ENCODE measurements at regions not wholly inside any gene's neighbourhood (a gene's known extent, or its start where the extent isn't known, plus 50 kb on each side); places are given as distances from the start of the nearest gene placed in this dataset.

DNA sequence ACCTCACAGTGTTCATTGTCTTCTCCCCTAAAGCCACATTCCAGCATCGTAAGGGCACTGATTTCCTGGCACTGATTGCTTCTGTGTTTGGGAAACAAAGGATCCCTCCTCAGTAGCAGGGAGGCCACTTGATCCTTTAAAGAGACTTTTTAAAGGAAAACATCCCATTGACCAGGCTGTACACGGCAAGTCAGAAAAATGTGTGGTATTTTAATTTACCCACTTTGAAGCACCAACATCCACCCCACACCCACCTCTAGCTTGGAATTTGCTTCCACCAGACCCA is 364.9 kb downstream of the SHANK2 start:
- H3K27me3 ChIP-seq (ENCODE audit: low read length) = no peaks in the 10 kb centered on the region
- H3K36me3 ChIP-seq (ENCODE audit: low read length) = no peaks in the 10 kb centered on the region
- H2AFZ ChIP-seq (ENCODE audit: low read depth, low read length, severe bottlenecking) = no peak overlapping the region
- no peaks in the 10 kb centered on the region for H3K79me2 ChIP-seq (ENCODE audit: insufficient read depth, low read length)
- TF ChIP-seq EZH2phosphoT487 (conservative IDR thresholded peaks at IDR 0.05; ENCODE audit: low read length) (no peak), CTCF (IDR thresholded peaks at IDR 0.05; ENCODE audit: insufficient read depth, low read length, poor library complexity, severe bottlenecking) (no peak)
- H3K9me2 ChIP-seq (replicated peaks; ENCODE audit: insufficient read depth, low read length) = no peaks in the 10 kb centered on the region
- H3K9me3 ChIP-seq (ENCODE audit: insufficient read depth, low read length) = no peaks in the 10 kb centered on the region
- H3K27ac ChIP-seq (ENCODE audit: low read depth, low read length) = no peak overlapping the region
- H4K20me1 ChIP-seq (ENCODE audit: low read depth, low read length) = no peaks in the 10 kb centered on the region
- no peak overlapping the region for H3K9ac ChIP-seq (ENCODE audit: low read length)
- no peak overlapping the region for H3K4me2 ChIP-seq (ENCODE audit: low read depth, low read length, poor library complexity, severe bottlenecking)
- H3F3A ChIP-seq (ENCODE audit: insufficient read depth) = no peaks in the 10 kb centered on the region
- H3K4me3 ChIP-seq (ENCODE audit: insufficient read depth, low read length, poor library complexity, severe bottlenecking) = no peak overlapping the region

DNA sequence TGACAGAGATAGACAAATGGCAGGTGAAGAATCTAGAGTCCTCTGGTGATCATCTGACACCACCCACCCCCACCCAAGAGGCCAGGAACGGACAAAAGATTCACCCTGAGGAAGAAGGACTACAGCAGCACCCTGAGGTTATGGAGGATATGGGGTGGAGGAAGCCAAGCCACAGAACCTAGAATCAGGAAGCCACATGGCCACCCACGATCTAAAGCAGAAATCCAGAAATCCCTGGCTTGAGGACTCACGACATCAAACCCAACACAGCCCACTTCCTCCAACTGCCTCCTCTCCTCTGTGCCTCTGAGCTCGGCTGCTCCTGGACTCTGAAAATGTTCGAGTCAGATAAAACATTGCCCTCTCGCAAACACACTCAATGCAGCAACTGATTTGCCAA is 364.3 kb downstream of the SHANK2 start:
- H3K36me3 ChIP-seq (ENCODE audit: low read length) = no peaks in the 10 kb centered on the region
- H3K4me2 ChIP-seq (ENCODE audit: low read depth, low read length, poor library complexity, severe bottlenecking) = no peak overlapping the region
- no peaks in the 10 kb centered on the region for H4K20me1 ChIP-seq (ENCODE audit: low read depth, low read length)
- H3K27ac ChIP-seq (ENCODE audit: low read depth, low read length) = no peak overlapping the region
- H3F3A ChIP-seq (ENCODE audit: insufficient read depth) = no peaks in the 10 kb centered on the region
- no peaks in the 10 kb centered on the region for H3K9me3 ChIP-seq (ENCODE audit: insufficient read depth, low read length)
- no peak overlapping the region for H3K9ac ChIP-seq (ENCODE audit: low read length)
- H3K27me3 ChIP-seq (ENCODE audit: low read length) = no peaks in the 10 kb centered on the region
- TF ChIP-seq CTCF (IDR thresholded peaks at IDR 0.05; ENCODE audit: insufficient read depth, low read length, poor library complexity, severe bottlenecking) = no peak
- no peak for TF ChIP-seq EZH2phosphoT487 (conservative IDR thresholded peaks at IDR 0.05; ENCODE audit: low read length)
- H3K79me2 ChIP-seq (ENCODE audit: insufficient read depth, low read length) = no peaks in the 10 kb centered on the region
- H3K4me3 ChIP-seq (ENCODE audit: insufficient read depth, low read length, poor library complexity, severe bottlenecking) = no peak overlapping the region
- H3K9me2 ChIP-seq (replicated peaks; ENCODE audit: insufficient read depth, low read length) = no peaks in the 10 kb centered on the region
- H2AFZ ChIP-seq (ENCODE audit: low read depth, low read length, severe bottlenecking) = no peak overlapping the region

DNA sequence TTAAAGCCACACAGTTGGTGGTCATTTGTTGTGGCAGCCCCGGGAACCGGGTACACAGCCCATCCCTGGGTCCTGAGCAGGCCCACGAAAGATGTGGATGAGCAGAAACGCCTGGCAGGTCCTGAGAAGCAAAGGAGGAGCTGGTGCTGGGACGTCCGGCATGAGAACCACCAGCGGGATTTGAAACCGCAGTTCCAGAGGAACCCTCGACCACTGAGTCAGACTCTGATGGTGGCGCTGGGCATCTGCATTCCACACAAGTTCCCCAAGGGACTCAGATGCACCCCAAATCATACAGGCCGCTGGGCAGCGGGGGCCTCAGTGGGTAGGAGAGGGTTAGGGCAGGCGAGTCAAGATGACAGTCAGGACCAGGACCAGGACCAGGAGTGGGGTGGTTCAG is 363.0 kb downstream of the SHANK2 start:
- H2AFZ ChIP-seq (ENCODE audit: low read depth, low read length, severe bottlenecking) = no peak overlapping the region
- H3F3A ChIP-seq (ENCODE audit: insufficient read depth) = no peaks in the 10 kb centered on the region
- H3K9me3 ChIP-seq (ENCODE audit: insufficient read depth, low read length) = no peaks in the 10 kb centered on the region
- H3K27me3 ChIP-seq (ENCODE audit: low read length) = no peaks in the 10 kb centered on the region
- no peaks in the 10 kb centered on the region for H3K36me3 ChIP-seq (ENCODE audit: low read length)
- H3K4me3 ChIP-seq (ENCODE audit: insufficient read depth, low read length, poor library complexity, severe bottlenecking) = no peak overlapping the region
- no peaks in the 10 kb centered on the region for H4K20me1 ChIP-seq (ENCODE audit: low read depth, low read length)
- no peak overlapping the region for H3K4me2 ChIP-seq (ENCODE audit: low read depth, low read length, poor library complexity, severe bottlenecking)
- no peak overlapping the region for H3K27ac ChIP-seq (ENCODE audit: low read depth, low read length)
- no peaks in the 10 kb centered on the region for H3K9me2 ChIP-seq (replicated peaks; ENCODE audit: insufficient read depth, low read length)
- no peak for TF ChIP-seq EZH2phosphoT487 (conservative IDR thresholded peaks at IDR 0.05; ENCODE audit: low read length)
- TF ChIP-seq CTCF (IDR thresholded peaks at IDR 0.05; ENCODE audit: insufficient read depth, low read length, poor library complexity, severe bottlenecking) = no peak
- H3K79me2 ChIP-seq (ENCODE audit: insufficient read depth, low read length) = no peaks in the 10 kb centered on the region
- no peak overlapping the region for H3K9ac ChIP-seq (ENCODE audit: low read length)
